ENCODE measurements at regions not wholly inside any gene's neighbourhood (a gene's known extent, or its start where the extent isn't known, plus 50 kb on each side); places are given as distances from the start of the nearest gene placed in this dataset.

- BruUV-seq (replicated peaks) = no TSS peak
- FAIRE-seq = no peak
- CTCF ChIA-PET = no interaction called here
These were observed 62.5 kb upstream of the PLEKHG3 start for GRCh38 chr14:64641760-64642159.

More at GRCh38 chr14:64641760-64642159, 62.5 kb upstream of the PLEKHG3 start:
- Histone ChIP-seq H3K4me3 (replicated peaks in 1 of 3; ENCODE audit: insufficient read depth in 1 of 3, low read depth in 1 of 3, low read length in 3 of 3) (no peak overlapping the region), H3K36me3 (ENCODE audit: control insufficient read depth in 2 of 2, extremely low read depth in 1 of 2, insufficient read depth in 2 of 2, low read length in 2 of 2) (no peaks in the 10 kb centered on the region), H3K9ac (replicated peaks; ENCODE audit: extremely low read depth, insufficient read depth, low read length) (no peak overlapping the region), H3K79me2 (ENCODE audit: control insufficient read depth, insufficient read depth, low read length) (no peaks in the 10 kb centered on the region), H3K4me1 (ENCODE audit: control insufficient read depth, extremely low read depth, insufficient read depth, low read length) (no peaks in the 10 kb centered on the region), H3K27ac (ENCODE audit: insufficient read depth, low read depth, low read length) (no peak overlapping the region), H3K4me2 (ENCODE audit: insufficient read depth, low read length) (no peak overlapping the region), H3K27me3 (ENCODE audit: control insufficient read depth in 2 of 2, insufficient read depth in 2 of 2, low read length in 2 of 2) (peaks cover 15 to 16% of the 10 kb centered on the region in 2 experiments), H3K9me1 (replicated peaks; ENCODE audit: control insufficient read depth, extremely low read depth, insufficient read depth, low read length) (no peaks in the 10 kb centered on the region), H2AFZ (ENCODE audit: low read depth, low read length) (no peak overlapping the region), H3K9me3 (replicated peaks; ENCODE audit: control insufficient read depth, insufficient read depth, low read length) (no peaks in the 10 kb centered on the region), H4K20me1 (replicated peaks; ENCODE audit: control insufficient read depth, extremely low read depth, insufficient read depth, low read length) (no peaks in the 10 kb centered on the region)
- dilution Hi-C loops (cut with MboI; ENCODE audit: extremely low pct_ligation_motif_present, low sequenced_read_pairs) (no loop called here), intact Hi-C loops (cut with micrococcal nuclease) (no loop called here)
- DNase-seq (ENCODE audit: low read depth, low spot score) = no peak
- POLR2A ChIA-PET = no interaction called here
- no peak for TF ChIP-seq EZH2 (IDR thresholded peaks at IDR 0.05; ENCODE audit: borderline replicate concordance, low read depth, low read length, severe bottlenecking)
- no peak for TF ChIP-seq POLR2AphosphoS5 (IDR thresholded peaks at IDR 0.05; ENCODE audit: insufficient read depth, low read depth, low read length)
- no peak for TF ChIP-seq JUN (IDR thresholded peaks at IDR 0.05; ENCODE audit: borderline replicate concordance, insufficient read depth, insufficient read length, low read depth)
- TF ChIP-seq FOS (IDR thresholded peaks at IDR 0.05; ENCODE audit: borderline replicate concordance, insufficient read depth, low read length) = no peak
- no peak for TF ChIP-seq MYC (IDR thresholded peaks at IDR 0.05; ENCODE audit: low read depth, low read length)
- TF ChIP-seq POLR2A (IDR thresholded peaks at IDR 0.05; ENCODE audit: low read depth, low read length) = no peak
- no peak for TF ChIP-seq GATA2 (IDR thresholded peaks at IDR 0.05; ENCODE audit: insufficient read depth, insufficient read length, low read depth, low read length)
- TF ChIP-seq CTCF (IDR thresholded peaks at IDR 0.05; ENCODE audit: extremely low read depth in 1 of 2, insufficient read depth in 1 of 2, low read depth in 1 of 2, low read length in 2 of 2) = no peak
- no peak for TF ChIP-seq MAX (IDR thresholded peaks at IDR 0.05; ENCODE audit: insufficient read depth, insufficient read length)

All from endothelial cell of umbilical vein (primary cell).